ENCODE measurements at regions not wholly inside any gene's neighbourhood (a gene's known extent, or its start where the extent isn't known, plus 50 kb on each side); places are given as distances from the start of the nearest gene placed in this dataset.

GRCh38 chr9:119945686-119946085 is 576.5 kb upstream of the BRINP1 start:
- no peak for ATAC-seq
- Histone ChIP-seq H3K27ac (no peak overlapping the region), H3K9me3 (no peaks in the 10 kb centered on the region), H3K27me3 (ENCODE audit: low read depth) (no peaks in the 10 kb centered on the region), H3K36me3 (no peaks in the 10 kb centered on the region), H3K4me3 (no peak overlapping the region), H3K4me1 (no peaks in the 10 kb centered on the region)
- intact Hi-C loops (cut with DNase I) = no loop called here
- no peak for TF ChIP-seq CTCF (IDR thresholded peaks at IDR 0.05)
- no peak for DNase-seq

- no peak for TF ChIP-seq CTCF (IDR thresholded peaks at IDR 0.05)
- Histone ChIP-seq H3K27me3 (ENCODE audit: low read depth) (no peaks in the 10 kb centered on the region), H3K4me3 (no peak overlapping the region), H3K27ac (no peak overlapping the region), H3K36me3 (no peaks in the 10 kb centered on the region), H3K9me3 (no peaks in the 10 kb centered on the region), H3K4me1 (no peaks in the 10 kb centered on the region)
- ATAC-seq (no peak), DNase-seq (no peak)
- intact Hi-C loops (cut with DNase I) = no loop called here
Measured at GRCh38 chr9:119941091-119941490, 571.9 kb upstream of the BRINP1 start.

GRCh38 chr9:119938871-119939270 is 569.6 kb upstream of the BRINP1 start:
- DNase-seq = no peak
- Histone ChIP-seq H3K4me3 (no peak overlapping the region), H3K4me1 (no peaks in the 10 kb centered on the region), H3K36me3 (no peaks in the 10 kb centered on the region), H3K27me3 (ENCODE audit: low read depth) (no peaks in the 10 kb centered on the region), H3K27ac (no peak overlapping the region), H3K9me3 (no peaks in the 10 kb centered on the region)
- intact Hi-C loops (cut with DNase I) = no loop called here
- no peak for TF ChIP-seq CTCF (IDR thresholded peaks at IDR 0.05)
- no peak for ATAC-seq

GRCh38 chr9:119934497-119934896 is 565.3 kb upstream of the BRINP1 start:
- Histone ChIP-seq H3K27ac (no peak overlapping the region), H3K4me1 (no peaks in the 10 kb centered on the region), H3K4me3 (no peak overlapping the region), H3K36me3 (no peaks in the 10 kb centered on the region), H3K9me3 (no peaks in the 10 kb centered on the region), H3K27me3 (ENCODE audit: low read depth) (no peaks in the 10 kb centered on the region)
- DNase-seq (no peak), ATAC-seq (no peak)
- intact Hi-C loops (cut with DNase I) = no loop called here
- no peak for TF ChIP-seq CTCF (IDR thresholded peaks at IDR 0.05)

DNA sequence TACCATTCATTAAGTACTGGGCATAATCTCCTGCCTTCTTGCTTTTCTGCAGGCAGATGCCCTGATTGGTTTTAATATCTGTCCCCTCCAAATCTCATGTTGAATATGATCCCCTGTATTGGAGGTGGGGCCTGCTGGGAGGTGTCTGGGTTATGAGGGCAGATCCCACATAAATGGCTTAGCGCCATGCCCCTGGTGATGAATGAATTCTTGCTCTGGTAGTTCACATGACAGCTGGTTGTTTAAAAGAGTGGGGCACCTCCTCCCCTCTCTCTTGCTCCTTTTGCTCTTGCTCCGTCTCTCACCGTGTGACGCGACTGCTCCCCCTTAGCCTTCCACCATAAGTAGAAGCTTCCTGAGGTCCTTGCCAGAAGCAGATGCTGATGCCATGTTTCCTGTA is 564.0 kb upstream of the BRINP1 start:
- TF ChIP-seq CTCF (IDR thresholded peaks at IDR 0.05) = no peak
- H3K36me3 ChIP-seq = no peaks in the 10 kb centered on the region
- H3K27me3 ChIP-seq (ENCODE audit: low read depth) = no peaks in the 10 kb centered on the region
- intact Hi-C loops (cut with DNase I) = no loop called here
- no peak for ATAC-seq
- DNase-seq = no peak
- H3K9me3 ChIP-seq = no peaks in the 10 kb centered on the region
- H3K4me3 ChIP-seq = no peak overlapping the region
- no peaks in the 10 kb centered on the region for H3K4me1 ChIP-seq
- H3K27ac ChIP-seq = no peak overlapping the region

- intact Hi-C loops (cut with DNase I) = no loop called here
- no peak for TF ChIP-seq CTCF (IDR thresholded peaks at IDR 0.05)
- H3K27ac ChIP-seq = no peak overlapping the region
- H3K9me3 ChIP-seq = peaks cover 4% of the 10 kb centered on the region
- H3K4me3 ChIP-seq = no peak overlapping the region
- DNase-seq = no peak
- ATAC-seq = no peak
- no peaks in the 10 kb centered on the region for H3K27me3 ChIP-seq (ENCODE audit: low read depth)
- no peaks in the 10 kb centered on the region for H3K36me3 ChIP-seq
- no peaks in the 10 kb centered on the region for H3K4me1 ChIP-seq
Measured at GRCh38 chr9:119924736-119925135, 555.5 kb upstream of the BRINP1 start.
